Hindlimb muscle (tissue), 1 donor: ENCODE measurements at regions not wholly inside any gene's neighbourhood (a gene's known extent, or its start where the extent isn't known, plus 50 kb on each side); places are given as distances from the start of the nearest gene placed in this dataset.
"Not testable (repeated sequence)": the region's sequence is repeated elsewhere in the genome, so short reads cannot be mapped to it uniquely, and the experiment has no call there.

Experiments used
- DNase-seq: peaks from one replicate; pipeline ENCODE4 v3.0.0-alpha.2; 2013

GRCh38 chr2:75994759-75995158, 284.0 kb upstream of the GCFC2 start:
- no peak for DNase-seq

GRCh38 chr2:75988622-75989021, 277.9 kb upstream of the GCFC2 start:
- DNase-seq = not testable (repeated sequence)

- DNase-seq = no peak
Observed at GRCh38 chr2:75986617-75987016, 275.9 kb upstream of the GCFC2 start.

DNA sequence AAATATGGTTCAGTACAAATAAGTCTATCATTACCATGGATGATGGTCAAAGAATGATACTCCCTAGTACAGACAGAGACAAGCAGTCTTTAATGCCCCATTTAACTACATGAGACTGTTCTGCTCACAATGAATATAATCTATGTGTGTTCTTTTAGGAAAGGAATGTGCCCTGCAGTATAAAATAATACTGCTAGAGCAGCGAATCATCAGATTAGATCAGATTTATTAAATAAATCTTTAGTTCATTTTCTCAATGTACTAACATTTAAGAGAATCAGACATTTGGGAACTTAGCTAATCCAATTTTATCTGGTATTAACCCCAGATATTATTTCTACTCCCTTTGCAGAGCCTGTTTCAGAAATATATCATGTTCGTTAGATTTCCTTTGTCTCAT, 272.0 kb upstream of the GCFC2 start:
- DNase-seq = no peak

- no peak for DNase-seq
Observed at GRCh38 chr2:75964646-75965045, 253.9 kb upstream of the GCFC2 start.

DNA sequence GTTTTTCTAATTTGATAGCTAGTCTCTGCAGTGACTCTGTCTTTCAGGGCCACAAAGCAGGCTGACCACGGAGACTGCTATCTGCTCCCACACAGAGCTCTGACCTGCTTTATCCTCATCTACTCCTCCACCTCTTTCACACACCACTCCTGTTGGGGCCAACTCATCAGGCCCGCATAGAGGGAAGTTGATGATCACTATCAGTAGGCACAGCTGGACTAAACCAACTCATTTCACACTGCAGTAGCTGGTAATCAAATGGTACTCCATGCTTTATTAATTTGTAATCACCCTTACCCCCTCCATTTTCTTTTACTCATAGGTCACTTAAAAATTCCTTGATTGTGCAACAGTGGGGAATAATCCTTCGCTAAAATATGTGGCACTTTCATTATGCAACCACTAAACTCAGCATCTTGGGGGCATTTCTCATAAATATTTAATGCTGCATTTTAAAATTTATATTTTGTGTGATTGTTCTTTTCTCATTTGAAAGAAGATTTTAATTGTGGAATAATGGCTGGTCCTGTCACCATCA, 249.8 kb upstream of the GCFC2 start:
- DNase-seq = no peak

- DNase-seq = no peak
Observed at GRCh38 chr2:75959724-75960471, 249.2 kb upstream of the GCFC2 start.

- DNase-seq = no peak
Observed at GRCh38 chr2:75954761-75955160, 244.0 kb upstream of the GCFC2 start.

GRCh38 chr2:75952173-75952572, 241.5 kb upstream of the GCFC2 start:
- no peak for DNase-seq

- no peak for DNase-seq
Observed at GRCh38 chr2:75949385-75950030, 238.8 kb upstream of the GCFC2 start.

DNA sequence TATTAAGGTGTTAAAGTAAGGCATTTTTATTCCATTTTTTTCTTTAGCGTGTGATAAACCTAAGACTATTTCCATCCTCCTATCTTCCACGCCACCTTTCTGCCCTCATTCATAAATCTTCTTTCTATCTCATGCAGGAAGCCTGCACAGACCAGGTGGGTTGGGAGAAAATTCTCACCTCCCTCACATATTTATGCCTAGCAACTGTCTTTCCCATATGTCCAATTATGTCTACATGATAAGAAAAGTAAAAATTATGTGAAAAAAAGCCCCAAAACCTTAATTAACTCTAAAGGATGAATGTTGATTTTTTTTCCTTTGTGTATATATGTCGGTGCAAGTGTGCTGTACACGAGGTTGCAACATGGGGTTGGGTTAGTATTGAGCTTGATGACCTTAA, 225.6 kb upstream of the GCFC2 start:
- no peak for DNase-seq

DNA sequence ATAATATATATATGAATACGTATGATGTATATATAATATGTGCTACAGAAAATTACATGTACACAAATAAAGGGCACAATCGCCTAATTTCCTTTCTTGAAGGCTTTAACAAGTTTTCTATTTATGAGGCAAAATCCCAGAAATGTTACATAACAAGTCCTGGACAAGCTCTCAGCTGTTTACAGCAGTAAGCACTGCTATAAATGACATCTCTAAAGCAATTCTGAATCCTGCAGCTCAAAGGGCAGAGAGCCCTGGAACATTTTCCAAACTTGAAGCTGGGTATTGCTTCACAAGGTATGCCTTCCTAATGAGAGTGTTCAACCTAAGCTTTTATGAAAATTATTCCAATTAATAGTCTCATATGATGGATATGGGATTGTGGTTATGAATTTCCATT, 222.3 kb upstream of the GCFC2 start:
- DNase-seq = no peak

- DNase-seq = no peak
Observed at GRCh38 chr2:75928093-75928492, 217.4 kb upstream of the GCFC2 start.

- DNase-seq = no peak
Observed at GRCh38 chr2:75925331-75926024, 214.8 kb upstream of the GCFC2 start.

DNA sequence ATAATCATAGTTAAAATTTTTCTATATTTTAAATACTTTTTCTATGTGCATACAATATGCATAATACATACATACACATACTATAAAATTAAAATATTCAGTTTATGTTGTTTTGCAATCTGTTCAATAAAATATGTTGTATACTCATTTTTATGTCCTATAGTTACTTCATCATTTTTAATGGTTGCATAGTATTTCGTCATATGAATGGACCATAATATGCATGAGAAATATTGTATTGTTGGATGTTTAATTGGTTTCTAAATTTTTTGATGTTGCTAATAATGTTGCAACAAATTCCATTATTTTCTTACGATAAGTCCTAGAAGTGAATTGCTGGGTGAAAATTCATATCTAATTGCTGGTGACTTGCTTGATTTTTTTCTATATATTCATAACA, 211.5 kb upstream of the GCFC2 start:
- no peak for DNase-seq

DNA sequence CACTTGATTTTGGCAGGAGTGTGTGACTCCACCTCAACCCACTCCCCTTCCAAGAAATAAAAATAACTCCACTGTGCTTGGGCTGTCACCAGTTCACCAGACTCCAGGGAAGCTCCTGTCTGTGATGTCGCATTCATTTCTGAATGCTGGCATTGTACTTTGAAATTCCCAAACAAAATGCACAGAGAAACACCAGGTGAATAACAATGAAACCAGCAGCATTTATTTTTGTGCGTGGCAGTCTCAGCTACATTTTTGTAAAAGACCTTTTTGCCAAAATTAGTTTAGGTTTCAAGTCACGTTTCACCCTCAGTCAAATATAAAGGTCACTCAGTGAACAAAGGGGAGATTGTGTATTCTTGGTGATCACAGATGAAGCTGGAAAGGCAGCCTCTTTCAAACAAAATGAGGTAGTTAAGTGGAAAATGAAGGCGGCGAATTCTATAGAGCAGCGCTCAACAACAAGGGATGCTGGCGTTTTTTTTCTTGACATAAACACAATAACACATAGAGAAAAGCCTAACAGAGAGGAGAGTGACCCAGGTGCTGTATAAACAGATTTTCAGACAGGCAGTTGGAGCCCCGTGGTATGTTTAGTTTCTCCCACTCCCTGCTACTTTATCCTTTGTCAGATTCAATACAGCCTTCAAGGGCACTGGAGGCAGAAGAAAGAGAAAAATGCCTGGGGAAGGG, 210.3 kb upstream of the GCFC2 start:
- DNase-seq = no peak

DNA sequence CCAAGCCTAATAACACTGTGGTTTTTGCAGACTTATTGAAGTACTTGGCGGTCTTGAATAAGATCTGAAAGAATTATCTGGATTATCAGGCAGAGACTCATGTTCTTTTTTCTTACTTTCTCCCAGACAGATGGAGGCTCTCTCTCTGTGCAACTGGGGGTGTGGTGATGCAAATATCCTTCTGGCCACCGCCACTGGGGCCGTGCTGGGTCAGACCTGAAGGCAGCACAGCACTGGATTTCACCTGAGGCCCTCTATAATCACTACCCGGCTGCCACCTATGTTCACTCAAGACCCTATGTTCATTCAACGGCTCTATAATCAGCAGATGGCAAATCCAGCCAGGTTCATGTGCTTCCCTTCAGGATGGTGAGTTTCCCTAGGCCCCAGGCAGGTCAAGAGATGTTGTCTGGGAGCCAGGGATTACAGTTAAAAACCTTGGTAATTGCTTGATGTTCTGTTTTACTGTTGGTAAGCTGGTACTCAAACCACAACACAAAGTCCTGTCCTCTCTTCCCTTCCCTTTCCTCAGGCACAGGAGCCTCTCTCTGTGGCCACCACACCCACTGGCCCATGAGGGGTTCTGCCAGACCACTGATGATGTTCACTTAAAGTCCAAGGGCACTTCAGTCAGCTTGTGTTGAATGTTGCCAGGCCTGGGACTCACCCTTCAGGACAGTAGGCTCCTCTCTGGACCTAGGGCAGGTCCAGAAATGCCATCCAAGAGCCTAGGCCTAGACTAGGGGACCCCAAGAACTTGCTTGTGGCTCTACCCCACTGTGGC, 205.3 kb upstream of the GCFC2 start:
- no peak for DNase-seq

DNA sequence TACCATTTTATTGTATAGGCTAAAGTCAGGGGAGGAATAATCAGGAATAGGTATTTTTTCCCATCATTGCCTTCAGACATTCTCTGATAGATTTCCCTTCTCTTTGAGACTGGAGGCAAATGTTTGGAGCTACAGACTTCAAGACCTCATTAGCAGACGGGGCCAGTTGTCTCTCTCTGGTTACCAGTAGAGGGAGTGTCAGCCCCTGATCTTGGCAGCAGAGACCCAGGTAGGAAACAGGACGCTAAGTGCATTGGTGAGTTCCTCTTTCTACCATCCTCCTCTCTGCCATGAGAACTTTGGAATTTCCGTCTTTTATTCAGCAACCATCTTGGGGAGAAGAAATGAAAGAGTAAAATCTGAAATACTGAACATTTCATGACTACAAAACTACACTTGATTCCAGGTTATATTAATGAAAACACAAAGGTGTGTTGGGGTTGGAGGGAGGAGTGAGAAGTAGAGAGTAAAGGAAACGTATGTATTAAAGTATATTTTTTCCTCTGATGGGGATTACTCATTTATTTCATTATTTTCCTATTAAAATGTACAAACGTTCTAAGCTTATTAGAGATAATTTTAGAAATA, 186.2 kb upstream of the GCFC2 start:
- no peak for DNase-seq

- no peak for DNase-seq
Observed at GRCh38 chr2:75894170-75894569, 183.5 kb upstream of the GCFC2 start.

DNA sequence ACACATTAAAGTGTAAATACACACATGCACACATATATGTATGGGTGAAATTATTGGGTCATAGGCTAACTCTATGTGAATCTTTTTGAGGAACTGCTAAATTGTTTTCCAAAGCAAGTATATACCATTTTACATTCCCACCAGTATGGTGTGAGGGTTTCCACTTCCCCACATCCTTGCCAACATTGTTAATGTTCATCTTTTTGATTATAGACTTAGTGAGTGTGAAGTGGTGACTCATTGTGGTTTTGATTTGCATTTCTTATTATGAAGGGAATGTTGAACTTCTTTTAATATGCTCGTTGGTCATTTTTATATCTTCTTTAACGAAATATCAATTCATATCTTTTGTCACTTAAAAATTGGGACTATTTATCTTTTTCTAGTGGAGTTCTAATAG, 181.8 kb upstream of the GCFC2 start:
- no peak for DNase-seq

DNA sequence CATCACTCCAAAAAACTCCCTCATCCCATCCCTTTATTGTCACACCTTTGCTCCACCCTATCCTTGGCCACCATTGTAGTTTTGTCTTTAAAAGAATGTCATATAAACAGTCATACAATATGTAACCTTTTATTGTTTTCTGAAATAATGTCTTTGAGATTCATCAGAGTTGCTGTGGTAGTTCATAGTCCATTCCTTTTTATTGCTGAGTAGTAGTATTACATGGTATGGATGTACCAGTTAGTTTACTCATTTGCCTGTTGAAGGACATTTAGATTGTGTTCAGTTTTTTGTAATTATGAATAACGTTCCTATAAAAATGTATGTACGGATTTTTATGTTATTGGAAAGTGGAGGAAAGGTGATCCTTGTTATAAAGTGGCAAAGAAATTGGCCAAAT, 171.8 kb upstream of the GCFC2 start:
- no peak for DNase-seq

GRCh38 chr2:75875606-75876005, 164.9 kb upstream of the GCFC2 start:
- not testable (repeated sequence) for DNase-seq
